HCT116 (cell line): ENCODE measurements at regions not wholly inside any gene's neighbourhood (a gene's known extent, or its start where the extent isn't known, plus 50 kb on each side); places are given as distances from the start of the nearest gene placed in this dataset.

Source experiments
- ATAC-seq: fragments of 200-7000 bp; cut with Tn5 transposase; 2 replicates; pipeline ENCODE4 v1.9.1; 2020; ENCODE audit warnings: mild to moderate bottlenecking, moderate library complexity
- BruUV-seq: library from RNA; stranded (reverse); fragments of 400-500 nt; replicated peaks from 2 replicates; lab custom pipeline; 2021; lab: Mats Ljungman, UMichigan
- CTCF ChIA-PET: fragments of 300-600 bp; sonication (Branson Sonifier 250); formaldehyde crosslinking; loops from one replicate; lab custom pipeline; 2021; ENCODE audit warnings: antibody characterized with exemption; lab: Charles Lee
- POLR2A ChIA-PET: fragments of 300-600, 350-600 bp; sonication (Branson Sonifier 250); formaldehyde crosslinking; loops from one replicate; lab custom pipeline; 2021; ENCODE audit warnings: antibody characterized with exemption; lab: Charles Lee
- RAD21 ChIA-PET, 2 experiments: fragments of 300-600 bp; sonication (Branson Sonifier 250); formaldehyde crosslinking; loops; one replicate each; lab custom pipeline; 2023; ENCODE audit warnings: low total read pairs in 2 of 2; ENCODE audit not compliant: uncharacterized antibody in 2 of 2, unreplicated experiment in 2 of 2, low non-redundant PET in 1 of 2; lab: Charles Lee
- DNase-seq: peaks from one replicate; pipeline ENCODE4 v3.0.0-alpha.2; 2010; ENCODE audit warnings: low read depth, low spot score
- H2AFZ ChIP-seq: fragments of 200-600 bp; shearing (Covaris generic), sonication (generic); 2 replicates; pipeline ENCODE4 v1.6.1; 2017; ENCODE audit warnings: low read depth, mixed run types, mixed read lengths, antibody characterized with exemption, low read length; ENCODE audit not compliant: poor library complexity, severe bottlenecking
- H3K27ac ChIP-seq: 2 replicates; pipeline ENCODE4 v1.5.1; 2012; ENCODE audit warnings: low read depth, low read length
- H3K27me3 ChIP-seq: fragments of 200-600 bp; sonication (generic); 2 replicates; pipeline ENCODE4 v1.6.1; 2016; ENCODE audit warnings: mixed run types, low read length, mixed read lengths; ENCODE audit not compliant: insufficient read depth
- H3K36me3 ChIP-seq, 2 experiments: fragments of 200-500 bp in 1 of 2; fragments of 200-600 bp in 1 of 2; sonication (Bioruptor generic) in 1 of 2; sonication (generic) in 1 of 2; 2 replicates each; pipeline versions ENCODE4 v1.5.1 to v1.6.1; 2014 to 2016; ENCODE audit warnings: low read length in 2 of 2, inconsistent platforms in 1 of 2, mixed read lengths in 1 of 2, mixed run types in 1 of 2; ENCODE audit not compliant: insufficient read depth in 2 of 2, control insufficient read depth in 1 of 2
- H3K4me1 ChIP-seq, 2 experiments: fragments of 200-600 bp in 1 of 2; sonication (generic) in 1 of 2; 2 replicates each; pipeline versions ENCODE4 v1.5.1 to v1.6.1; 2012 to 2017; ENCODE audit warnings: low read length in 2 of 2, inconsistent platforms in 1 of 2, mild to moderate bottlenecking in 1 of 2, mixed read lengths in 1 of 2, mixed run types in 1 of 2, moderate library complexity in 1 of 2; ENCODE audit not compliant: insufficient read depth in 2 of 2, control insufficient read depth in 1 of 2
- H3K4me2 ChIP-seq: fragments of 200-600 bp; sonication (generic); 2 replicates; pipeline ENCODE4 v1.6.1; 2017; ENCODE audit warnings: mixed run types, low read length, mixed read lengths
- H3K4me3 ChIP-seq, 2 experiments: fragments of 200-600 bp in 1 of 2; sonication (generic) in 1 of 2; replicated peaks in 1 of 2; 2 replicates each; pipeline ENCODE4 v1.5.1; 2011 to 2016; ENCODE audit warnings: low read length in 2 of 2, control low read depth in 1 of 2, low read depth in 1 of 2, mild to moderate bottlenecking in 1 of 2, mixed read lengths in 1 of 2, mixed run types in 1 of 2
- H3K79me2 ChIP-seq: fragments of 200-600 bp; sonication (generic); 2 replicates; pipeline ENCODE4 v1.6.1; 2017; ENCODE audit warnings: mild to moderate bottlenecking, mixed run types, low read length, moderate library complexity, mixed read lengths; ENCODE audit not compliant: insufficient read depth
- H3K9ac ChIP-seq: fragments of 200-600 bp; sonication (generic); 2 replicates; pipeline ENCODE4 v1.6.1; 2016; ENCODE audit warnings: low read length, mixed read lengths
- H3K9me2 ChIP-seq: fragments of 200-600 bp; sonication (generic), shearing (Covaris generic); 2 replicates; pipeline ENCODE4 v1.6.1; 2017; ENCODE audit warnings: mixed run types, mild to moderate bottlenecking, moderate library complexity; ENCODE audit not compliant: insufficient read depth
- H3K9me3 ChIP-seq, 2 experiments: fragments of 200-500 bp in 1 of 2; fragments of 200-600 bp in 1 of 2; sonication (Bioruptor generic) in 1 of 2; sonication (generic) in 1 of 2; 2 replicates each; pipeline ENCODE4 v1.6.1; 2014 to 2017; ENCODE audit warnings: low read length in 2 of 2, mixed read lengths in 2 of 2, inconsistent platforms in 1 of 2, low read depth in 1 of 2, mild to moderate bottlenecking in 1 of 2, mixed run types in 1 of 2, moderate library complexity in 1 of 2; ENCODE audit not compliant: control insufficient read depth in 1 of 2, insufficient read depth in 1 of 2
- H4K20me1 ChIP-seq: fragments of 200-600 bp; sonication (generic), shearing (Covaris generic); 2 replicates; pipeline ENCODE4 v1.6.1; 2017; ENCODE audit warnings: mixed run types, mild to moderate bottlenecking, moderate library complexity; ENCODE audit not compliant: insufficient read depth
- CEBPB ChIP-seq: IDR thresholded peaks from 2 replicates; pipeline ENCODE4 v1.6.1; 2012; ENCODE audit warnings: low read depth
- EGR1 ChIP-seq: IDR thresholded peaks from 2 replicates; pipeline ENCODE4 v1.6.1; 2012; ENCODE audit warnings: low read depth
- EZH2phosphoT487 ChIP-seq: fragments of 200-600 bp; IDR thresholded peaks from 2 replicates; pipeline ENCODE4 v1.6.1; 2018; ENCODE audit warnings: antibody characterized with exemption, borderline replicate concordance
- FOSL1 ChIP-seq: IDR thresholded peaks from 2 replicates; pipeline ENCODE4 v1.6.1; 2012; ENCODE audit warnings: low read depth
- POLR2A ChIP-seq: IDR thresholded peaks from 2 replicates; pipeline ENCODE4 v1.7.0; 2011; ENCODE audit warnings: borderline replicate concordance; ENCODE audit not compliant: insufficient read depth, insufficient read length; ENCODE audit errors: extremely low read depth
- RAD21 ChIP-seq: IDR thresholded peaks from 2 replicates; pipeline ENCODE4 v1.6.1; 2012; ENCODE audit warnings: low read depth, mild to moderate bottlenecking
- SRF ChIP-seq: IDR thresholded peaks from 2 replicates; pipeline ENCODE4 v1.6.1; 2012; ENCODE audit warnings: low read depth
- TCF7L2 ChIP-seq: IDR thresholded peaks from 2 replicates; pipeline ENCODE4 v1.7.0; 2011; ENCODE audit warnings: borderline replicate concordance, inconsistent platforms; ENCODE audit not compliant: insufficient read depth, insufficient read length; ENCODE audit errors: extremely low read depth
- ZNF274 ChIP-seq: fragments of 200-500 bp; sonication (Bioruptor generic); IDR thresholded peaks from 2 replicates; pipeline ENCODE4 v1.6.1; 2014; ENCODE audit warnings: mild to moderate bottlenecking, low read depth, low read length, inconsistent platforms
- intact Hi-C: fragments of 100-400 bp; cut with micrococcal nuclease; formaldehyde crosslinking; loops from 2 replicates; pipeline ENCODE4 v1.10.0; 2022
- TF ChIP-seq, protein P1 (sequence below): IDR thresholded peaks from 2 replicates; pipeline ENCODE4 v1.6.1; 2012
- TF ChIP-seq, protein P2 (sequence below): IDR thresholded peaks from 2 replicates; pipeline ENCODE4 v1.6.1; 2012; ENCODE audit warnings: low read depth

DNA sequence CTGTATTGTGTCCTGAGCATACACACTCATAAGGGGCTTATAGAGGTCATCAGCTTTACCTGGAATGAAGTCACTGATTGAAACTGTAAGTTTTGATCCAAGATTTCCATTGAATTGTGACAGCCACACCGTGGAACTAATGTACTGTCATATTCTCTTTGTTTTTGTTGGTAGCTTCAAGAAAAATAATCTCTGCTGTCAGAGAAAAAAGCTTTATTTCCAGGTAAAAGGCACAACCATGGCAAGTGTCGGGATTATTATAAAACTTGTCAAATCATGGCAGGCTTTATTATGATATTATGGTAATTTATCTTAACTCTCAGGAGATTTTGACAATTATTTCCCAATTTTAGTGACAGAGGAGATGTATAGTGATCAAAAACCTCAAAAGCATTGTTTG is 191.2 kb downstream of the FAM170A start:
- ChIA-PET RAD21 (no interaction called here), CTCF (no interaction called here), POLR2A (no interaction called here)
- Histone ChIP-seq H3K4me2 (no peak overlapping the region), H3K79me2 (no peaks in the 10 kb centered on the region), H3K27ac (no peak overlapping the region), H4K20me1 (no peaks in the 10 kb centered on the region), H2AFZ (no peak overlapping the region), H3K9me2 (no peaks in the 10 kb centered on the region), H3K36me3 (no peaks in the 10 kb centered on the region; a peak in 1 of 4 replicates), H3K4me1 (no peaks in the 10 kb centered on the region), H3K27me3 (no peaks in the 10 kb centered on the region), H3K4me3 (no peak overlapping the region), H3K9me3 (no peaks in the 10 kb centered on the region), H3K9ac (no peak overlapping the region)
- no peak for DNase-seq
- TF ChIP-seq POLR2A (no peak), CEBPB (no peak), TCF7L2 (no peak), SRF (no peak), EZH2phosphoT487 (no peak), RAD21 (no peak), FOSL1 (no peak), EGR1 (no peak), ZNF274 (no peak)
- TF ChIP-seq, protein P1, sequence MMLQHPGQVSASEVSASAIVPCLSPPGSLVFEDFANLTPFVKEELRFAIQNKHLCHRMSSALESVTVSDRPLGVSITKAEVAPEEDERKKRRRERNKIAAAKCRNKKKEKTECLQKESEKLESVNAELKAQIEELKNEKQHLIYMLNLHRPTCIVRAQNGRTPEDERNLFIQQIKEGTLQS, result no peak
- TF ChIP-seq, protein P2, sequence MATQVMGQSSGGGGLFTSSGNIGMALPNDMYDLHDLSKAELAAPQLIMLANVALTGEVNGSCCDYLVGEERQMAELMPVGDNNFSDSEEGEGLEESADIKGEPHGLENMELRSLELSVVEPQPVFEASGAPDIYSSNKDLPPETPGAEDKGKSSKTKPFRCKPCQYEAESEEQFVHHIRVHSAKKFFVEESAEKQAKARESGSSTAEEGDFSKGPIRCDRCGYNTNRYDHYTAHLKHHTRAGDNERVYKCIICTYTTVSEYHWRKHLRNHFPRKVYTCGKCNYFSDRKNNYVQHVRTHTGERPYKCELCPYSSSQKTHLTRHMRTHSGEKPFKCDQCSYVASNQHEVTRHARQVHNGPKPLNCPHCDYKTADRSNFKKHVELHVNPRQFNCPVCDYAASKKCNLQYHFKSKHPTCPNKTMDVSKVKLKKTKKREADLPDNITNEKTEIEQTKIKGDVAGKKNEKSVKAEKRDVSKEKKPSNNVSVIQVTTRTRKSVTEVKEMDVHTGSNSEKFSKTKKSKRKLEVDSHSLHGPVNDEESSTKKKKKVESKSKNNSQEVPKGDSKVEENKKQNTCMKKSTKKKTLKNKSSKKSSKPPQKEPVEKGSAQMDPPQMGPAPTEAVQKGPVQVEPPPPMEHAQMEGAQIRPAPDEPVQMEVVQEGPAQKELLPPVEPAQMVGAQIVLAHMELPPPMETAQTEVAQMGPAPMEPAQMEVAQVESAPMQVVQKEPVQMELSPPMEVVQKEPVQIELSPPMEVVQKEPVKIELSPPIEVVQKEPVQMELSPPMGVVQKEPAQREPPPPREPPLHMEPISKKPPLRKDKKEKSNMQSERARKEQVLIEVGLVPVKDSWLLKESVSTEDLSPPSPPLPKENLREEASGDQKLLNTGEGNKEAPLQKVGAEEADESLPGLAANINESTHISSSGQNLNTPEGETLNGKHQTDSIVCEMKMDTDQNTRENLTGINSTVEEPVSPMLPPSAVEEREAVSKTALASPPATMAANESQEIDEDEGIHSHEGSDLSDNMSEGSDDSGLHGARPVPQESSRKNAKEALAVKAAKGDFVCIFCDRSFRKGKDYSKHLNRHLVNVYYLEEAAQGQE, result no peak
- no peak for ATAC-seq
- BruUV-seq, result no TSS peak
- intact Hi-C loops, result no loop called here
